D721Med (cell line): ENCODE measurements at regions not wholly inside any gene's neighbourhood (a gene's known extent, or its start where the extent isn't known, plus 50 kb on each side); places are given as distances from the start of the nearest gene placed in this dataset.

Experiments
- DNase-seq: peaks from one replicate; pipeline ENCODE4 v3.0.0; 2011; ENCODE audit warnings: low spot score; ENCODE audit not compliant: insufficient read length
- FAIRE-seq: peaks from 2 replicates; lab custom pipeline; 2011; peaks lifted over from hg19 to GRCh38; lab: Jason Lieb, UNC
- CTCF ChIP-seq: IDR thresholded peaks from 2 replicates; pipeline ENCODE4 v1.5.1; 2012; ENCODE audit warnings: mild to moderate bottlenecking, control low read depth; ENCODE audit not compliant: insufficient read depth; ENCODE audit errors: missing control alignments

DNA sequence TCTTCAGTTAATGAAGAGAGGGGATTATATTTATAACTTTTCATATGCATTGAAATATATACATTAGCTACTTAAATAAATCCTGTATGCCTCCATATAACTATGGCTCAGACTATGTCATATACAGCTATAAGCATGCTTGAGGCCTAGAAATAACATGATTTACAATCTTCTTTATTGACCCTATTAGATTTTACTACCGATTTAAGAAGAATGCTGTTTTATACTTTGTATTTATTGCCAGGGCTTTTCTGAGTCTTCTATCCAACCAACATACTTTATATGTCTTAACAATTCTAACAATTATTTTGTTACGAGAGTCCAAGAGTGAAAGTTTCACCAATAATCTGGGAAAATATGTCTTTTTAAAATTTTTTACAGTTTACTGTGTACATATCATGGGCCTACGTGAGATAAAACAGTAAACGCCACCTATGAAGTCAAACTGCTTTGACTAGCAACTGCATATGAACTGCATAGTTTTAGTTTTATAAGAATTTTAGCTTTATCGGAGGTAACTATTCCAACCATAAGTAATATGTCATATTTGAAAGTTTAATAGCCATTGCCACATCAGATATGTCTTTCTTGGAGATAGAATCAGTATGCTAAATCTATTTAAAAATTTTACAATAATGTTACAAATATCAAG, 861.0 kb downstream of the USP25 start:
- FAIRE-seq (no peak), DNase-seq (no peak)
- no peak for TF ChIP-seq CTCF

GRCh38 chr21:16592381-16592780, 862.6 kb downstream of the USP25 start:
- FAIRE-seq (no peak), DNase-seq (no peak)
- TF ChIP-seq CTCF: no peak

- no peak for DNase-seq
- no peak for FAIRE-seq
These were observed 864.4 kb downstream of the USP25 start for GRCh38 chr21:16594191-16594590.

DNA sequence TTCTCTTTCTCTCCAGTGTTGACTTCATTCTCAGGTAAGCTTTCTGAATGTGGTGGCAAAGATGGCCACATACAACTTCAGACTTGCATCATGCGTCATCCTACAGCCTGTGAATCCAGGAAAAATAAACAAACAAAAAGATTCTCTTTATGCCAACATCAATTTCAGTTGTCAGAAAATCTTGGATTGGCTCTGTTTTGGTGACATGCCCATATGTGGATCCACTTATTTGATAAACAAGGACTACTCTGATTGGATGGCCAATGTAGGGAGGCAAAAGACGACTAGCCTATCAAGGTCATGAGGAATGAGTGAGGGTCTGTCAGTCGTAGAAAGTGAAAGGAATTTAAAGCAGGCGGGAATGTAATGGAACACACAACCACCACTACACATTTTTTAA, 866.6 kb downstream of the USP25 start:
- DNase-seq: no peak
- no peak for TF ChIP-seq CTCF
- no peak for FAIRE-seq

More at GRCh38 chr21:16594191-16594590, 864.4 kb downstream of the USP25 start:
- no peak for TF ChIP-seq CTCF

- FAIRE-seq: no peak
- no peak for DNase-seq
- TF ChIP-seq CTCF: no peak
These were observed 868.0 kb downstream of the USP25 start for GRCh38 chr21:16597753-16598152.

GRCh38 chr21:16605597-16605996, 875.8 kb downstream of the USP25 start:
- no peak for FAIRE-seq
- no peak for DNase-seq
- no peak for TF ChIP-seq CTCF

DNA sequence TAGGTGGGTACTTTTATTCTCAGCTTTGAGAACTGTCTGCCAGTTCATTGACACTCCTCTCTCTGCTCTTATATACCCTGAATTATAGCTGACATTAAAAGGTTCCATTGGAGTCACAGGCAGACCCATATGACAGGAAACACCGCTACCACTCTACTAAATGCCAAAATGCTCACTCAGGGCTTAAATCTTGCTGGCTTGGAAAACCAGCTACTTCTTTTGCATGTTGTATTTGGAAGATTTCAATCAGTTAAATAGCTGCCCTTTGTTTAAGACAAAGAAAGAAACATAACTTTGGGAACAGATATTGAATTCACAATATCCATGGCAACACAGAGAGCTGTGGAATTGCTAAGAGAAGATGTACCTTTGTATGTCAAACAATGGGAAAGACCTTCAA, 876.5 kb downstream of the USP25 start:
- no peak for FAIRE-seq
- TF ChIP-seq CTCF: no peak
- no peak for DNase-seq
